ENCODE measurements at regions not wholly inside any gene's neighbourhood (a gene's known extent, or its start where the extent isn't known, plus 50 kb on each side); places are given as distances from the start of the nearest gene placed in this dataset.

DNA sequence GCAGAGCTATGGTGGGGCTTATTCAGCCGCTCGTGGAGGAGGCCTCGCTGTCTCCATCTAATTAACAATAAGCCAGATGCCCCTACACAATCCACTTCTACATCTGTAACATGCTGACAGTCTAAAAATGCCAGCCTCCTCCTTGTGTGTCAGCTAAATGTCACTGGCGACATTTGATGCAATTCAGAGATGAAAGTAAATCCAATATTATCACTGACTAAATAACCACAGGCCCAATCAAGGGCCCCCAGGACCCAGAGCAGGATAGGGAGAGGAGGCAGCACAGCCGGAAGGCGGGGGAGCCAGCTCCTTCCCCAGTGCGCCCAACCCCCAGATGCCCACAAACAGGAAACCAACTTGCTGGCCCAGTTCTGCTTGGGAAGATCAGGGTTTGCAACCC, 76.6 kb downstream of the DMRTA2 start:
- no peaks in the 10 kb centered on the region for H3K9me2 ChIP-seq (ENCODE audit: insufficient read depth, low read length)
- H3K4me2 ChIP-seq (ENCODE audit: low read length) = no peak overlapping the region
- H2AFZ ChIP-seq (ENCODE audit: low read depth, low read length) = no peak overlapping the region
- H3K9ac ChIP-seq (ENCODE audit: low read length) = no peak overlapping the region
- no peaks in the 10 kb centered on the region for H4K20me1 ChIP-seq (ENCODE audit: insufficient read depth)
- H3K36me3 ChIP-seq (ENCODE audit: insufficient read depth, low read length) = no peaks in the 10 kb centered on the region
- H3K4me3 ChIP-seq (ENCODE audit: low read length) = no peak overlapping the region
- no peaks in the 10 kb centered on the region for H3K27me3 ChIP-seq (ENCODE audit: insufficient read depth, low read depth, low read length)
- H3F3A ChIP-seq (ENCODE audit: insufficient read depth, low read length, poor library complexity, severe bottlenecking) = no peaks in the 10 kb centered on the region
- H3K27ac ChIP-seq (ENCODE audit: low read length) = no peak overlapping the region
- TF ChIP-seq POLR2AphosphoS5 (IDR thresholded peaks at IDR 0.05) (no peak), TAF1 (IDR thresholded peaks at IDR 0.05; ENCODE audit: low read depth) (no peak), CTCF (IDR thresholded peaks at IDR 0.05; ENCODE audit: poor library complexity, severe bottlenecking) (no peak), EZH2 (IDR thresholded peaks at IDR 0.05; ENCODE audit: borderline replicate concordance, insufficient read depth, low read length, poor library complexity, severe bottlenecking) (no peak), SMC3 (conservative IDR thresholded peaks at IDR 0.05; ENCODE audit: poor library complexity) (no peak), RAD21 (conservative IDR thresholded peaks at IDR 0.05) (no peak), REST (IDR thresholded peaks at IDR 0.05; ENCODE audit: borderline replicate concordance) (no peak), MXI1 (conservative IDR thresholded peaks at IDR 0.05; ENCODE audit: poor library complexity, severe bottlenecking) (no peak), EP300 (conservative IDR thresholded peaks at IDR 0.05; ENCODE audit: poor library complexity, severe bottlenecking) (no peak)
- H3K9me3 ChIP-seq (ENCODE audit: low read length) = no peaks in the 10 kb centered on the region
- H3K79me2 ChIP-seq (replicated peaks; ENCODE audit: insufficient read depth, low read length) = no peaks in the 10 kb centered on the region

- no peak for TF ChIP-seq TAF1 (IDR thresholded peaks at IDR 0.05; ENCODE audit: low read depth)
- no peak for TF ChIP-seq SMC3 (conservative IDR thresholded peaks at IDR 0.05; ENCODE audit: poor library complexity)
- TF ChIP-seq RAD21 (conservative IDR thresholded peaks at IDR 0.05) = no peak
- no peak for TF ChIP-seq REST (IDR thresholded peaks at IDR 0.05; ENCODE audit: borderline replicate concordance)
- no peak for TF ChIP-seq EZH2 (IDR thresholded peaks at IDR 0.05; ENCODE audit: borderline replicate concordance, insufficient read depth, low read length, poor library complexity, severe bottlenecking)
- no peak for TF ChIP-seq POLR2AphosphoS5 (IDR thresholded peaks at IDR 0.05)
- no peak for TF ChIP-seq EP300 (conservative IDR thresholded peaks at IDR 0.05; ENCODE audit: poor library complexity, severe bottlenecking)
- no peak for TF ChIP-seq CTCF (IDR thresholded peaks at IDR 0.05; ENCODE audit: poor library complexity, severe bottlenecking)
- no peak for TF ChIP-seq MXI1 (conservative IDR thresholded peaks at IDR 0.05; ENCODE audit: poor library complexity, severe bottlenecking)
- Histone ChIP-seq H3K36me3 (ENCODE audit: insufficient read depth, low read length) (no peaks in the 10 kb centered on the region), H3F3A (ENCODE audit: insufficient read depth, low read length, poor library complexity, severe bottlenecking) (no peaks in the 10 kb centered on the region), H3K27ac (ENCODE audit: low read length) (no peak overlapping the region), H3K9ac (ENCODE audit: low read length) (no peak overlapping the region), H2AFZ (ENCODE audit: low read depth, low read length) (no peak overlapping the region), H3K4me2 (ENCODE audit: low read length) (no peak overlapping the region), H3K9me3 (ENCODE audit: low read length) (no peaks in the 10 kb centered on the region), H3K79me2 (replicated peaks; ENCODE audit: insufficient read depth, low read length) (no peaks in the 10 kb centered on the region), H4K20me1 (ENCODE audit: insufficient read depth) (no peaks in the 10 kb centered on the region), H3K4me3 (ENCODE audit: low read length) (no peak overlapping the region), H3K9me2 (ENCODE audit: insufficient read depth, low read length) (no peaks in the 10 kb centered on the region), H3K27me3 (ENCODE audit: insufficient read depth, low read depth, low read length) (no peaks in the 10 kb centered on the region)
These were observed 79.9 kb downstream of the DMRTA2 start for GRCh38 chr1:50343323-50343722.
